ENCODE measurements at regions not wholly inside any gene's neighbourhood (a gene's known extent, or its start where the extent isn't known, plus 50 kb on each side); places are given as distances from the start of the nearest gene placed in this dataset.
"Not testable (repeated sequence)": the region's sequence is repeated elsewhere in the genome, so short reads cannot be mapped to it uniquely, and the experiment has no call there.

DNA sequence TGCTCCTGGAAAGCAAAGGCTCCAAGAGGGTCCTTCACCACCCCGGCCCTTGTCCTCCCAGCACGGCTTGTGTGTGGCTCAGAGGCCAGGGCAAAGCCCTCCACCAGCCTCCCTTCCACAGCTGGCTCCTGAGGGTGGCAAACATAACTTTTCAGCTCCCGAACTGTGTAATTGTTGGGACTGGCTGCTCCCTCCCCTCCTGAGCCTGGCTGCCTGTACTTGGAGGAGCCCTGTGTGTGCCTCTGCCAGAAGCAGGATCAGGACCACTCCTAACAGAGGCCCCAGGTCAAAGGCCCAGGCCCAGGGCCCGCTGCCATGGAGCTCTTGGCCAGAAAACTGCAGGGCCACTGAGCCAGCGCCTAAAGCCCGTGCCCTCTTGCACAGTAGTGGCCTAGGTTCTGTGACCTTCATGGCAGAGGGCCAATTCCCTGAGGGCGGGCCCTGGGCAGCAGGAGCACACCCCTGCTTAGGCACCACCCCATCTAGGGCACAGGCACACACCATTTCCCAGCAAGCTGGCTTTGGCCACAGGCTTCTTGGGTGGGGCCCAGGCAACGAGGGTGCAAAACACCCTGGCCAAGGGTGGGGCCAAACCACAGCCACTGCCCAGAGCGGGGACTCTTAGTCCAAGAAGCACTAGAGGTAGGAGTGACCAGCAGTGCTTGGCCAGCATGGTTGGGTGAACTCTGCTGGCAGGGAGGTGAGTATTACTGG lies 201.2 kb downstream of the TBC1D2B start:
- H2AFZ ChIP-seq (ENCODE audit: low read length); H3K4ac ChIP-seq (replicated peaks; ENCODE audit: insufficient read length, low read depth, low read length); H3K36me3 ChIP-seq (ENCODE audit: control insufficient read depth in 2 of 4, insufficient read depth in 4 of 4, low read length in 3 of 4); H4K20me1 ChIP-seq (replicated peaks in 1 of 2; ENCODE audit: control insufficient read depth in 1 of 2, insufficient read depth in 2 of 2, low read length in 2 of 2); H2BK5ac ChIP-seq (ENCODE audit: low read depth, low read length); DNase-seq (ENCODE audit: low read depth in 1 of 2, low spot score in 2 of 2); H3K79me2 ChIP-seq (ENCODE audit: control insufficient read depth in 1 of 2, insufficient read depth in 2 of 2, low read length in 2 of 2); H3K4me2 ChIP-seq (ENCODE audit: insufficient read depth in 1 of 2, low read depth in 2 of 2, low read length in 2 of 2); H2BK20ac ChIP-seq (ENCODE audit: low read length); H2BK15ac ChIP-seq (ENCODE audit: low read length); H3K4me3 ChIP-seq (ENCODE audit: extremely low read depth in 1 of 4, insufficient read depth in 2 of 4, low read depth in 3 of 4, low read length in 4 of 4); H4K8ac ChIP-seq (ENCODE audit: extremely low read depth, insufficient read depth, low read length); H3K9me3 ChIP-seq (ENCODE audit: insufficient read depth in 2 of 2, low read depth in 1 of 2, low read length in 1 of 2); H3K27ac ChIP-seq (ENCODE audit: low read depth, low read length); H3K79me1 ChIP-seq (ENCODE audit: low read depth, low read length); H3K9ac ChIP-seq (replicated peaks in 1 of 4; ENCODE audit: extremely low read depth in 1 of 4, low read depth in 3 of 4, low read length in 3 of 4); H3K56ac ChIP-seq (replicated peaks; ENCODE audit: insufficient read length, low read depth, low read length); H3K4me1 ChIP-seq (replicated peaks in 1 of 4; ENCODE audit: control insufficient read depth in 3 of 4, insufficient read depth in 4 of 4, low read length in 3 of 4); H3K14ac ChIP-seq (ENCODE audit: insufficient read length); H2BK12ac ChIP-seq (ENCODE audit: low read depth, low read length); H2AK5ac ChIP-seq (ENCODE audit: low read depth, low read length); FAIRE-seq; H3K18ac ChIP-seq (ENCODE audit: extremely low read depth, low read length); H3K23me2 ChIP-seq (ENCODE audit: low read depth, low read length); H3K23ac ChIP-seq (ENCODE audit: insufficient read length); H4K91ac ChIP-seq (replicated peaks; ENCODE audit: insufficient read length, low read length); H3K27me3 ChIP-seq (replicated peaks in 1 of 4; ENCODE audit: control insufficient read depth in 3 of 4, extremely low read depth in 1 of 4, insufficient read depth in 3 of 4, low read length in 3 of 4); H2BK120ac ChIP-seq (replicated peaks; ENCODE audit: low read depth, low read length); POLR2A ChIA-PET (ENCODE audit: partially characterized antibody); H4K5ac ChIP-seq (ENCODE audit: insufficient read length, low read depth, low read length): not testable (repeated sequence)
- CTCF ChIA-PET (ENCODE audit: partially characterized antibody), result interaction anchor here (1.6 to 2.9 kb wide), 2 partner anchors 55 to 179 kb away, joined by 6 to 12 read pairs; no protein-coding TSS in a partner anchor
- WGBS, 2 experiments (ENCODE audit: extremely low coverage in 1 of 2, insufficient coverage in 1 of 2, insufficient read length in 1 of 2, insufficient replicate concordance in 2 of 2, low coverage in 1 of 2, low lambda C conversion rate in 2 of 2, missing lambda C conversion rate in 1 of 2), result 74% methylated on average over 3 of the region's 9 CpGs; no CpG with 5 or more reads in 1 of the 2 experiments

Data from H1 (cell line).